NCI-H1105 (cell line): ENCODE measurements at regions not wholly inside any gene's neighbourhood (a gene's known extent, or its start where the extent isn't known, plus 50 kb on each side); places are given as distances from the start of the nearest gene placed in this dataset.
"Not testable (repeated sequence)": the region's sequence is repeated elsewhere in the genome, so short reads cannot be mapped to it uniquely, and the experiment has no call there.

Experiments used
- DNase-seq: peaks from one replicate; lab custom pipeline; 2025; lab: John Stamatoyannopoulos, UW

DNA sequence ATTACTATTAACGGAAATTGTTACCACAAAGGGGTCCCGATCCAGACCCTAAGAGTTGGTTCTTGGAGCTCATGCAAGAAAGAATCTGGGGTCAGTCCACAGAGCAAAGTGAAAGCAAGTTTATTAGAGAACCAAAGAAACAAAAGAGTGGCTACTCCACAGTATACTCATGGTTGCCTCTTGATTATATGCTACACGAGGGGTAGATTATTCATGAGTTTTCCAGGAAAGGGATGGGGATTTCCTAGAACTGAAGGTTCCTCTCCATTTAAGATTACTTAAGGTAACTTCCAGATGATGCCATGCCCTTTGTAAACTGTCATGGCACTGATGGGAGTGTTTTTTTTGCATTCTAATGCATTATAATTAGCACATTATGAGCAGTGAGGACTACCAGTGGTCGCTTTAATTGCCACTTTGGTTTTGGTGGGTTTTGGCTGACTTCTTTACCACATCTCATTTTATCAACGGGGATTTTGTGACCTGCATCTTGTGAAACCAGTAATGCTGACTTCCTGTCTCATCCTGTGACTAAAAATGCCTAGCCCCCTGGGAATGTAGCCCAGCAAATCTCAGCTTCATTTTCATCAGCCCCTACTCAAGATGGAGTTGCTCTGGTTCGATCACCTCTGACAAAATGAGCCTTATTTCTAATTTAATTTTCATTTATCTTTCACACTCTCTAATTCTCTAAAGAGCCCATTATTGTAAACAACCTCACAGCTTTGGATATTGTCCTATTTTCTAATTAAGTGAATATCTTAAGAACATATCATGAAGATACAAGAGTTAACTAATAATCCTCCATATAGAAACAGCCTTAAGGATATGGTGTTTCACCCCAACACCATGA lies 336.3 kb downstream of the RASEF start:
- DNase-seq = no peak

- no peak for DNase-seq
Measured at GRCh38 chr9:82729141-82729540, 333.8 kb downstream of the RASEF start.

DNA sequence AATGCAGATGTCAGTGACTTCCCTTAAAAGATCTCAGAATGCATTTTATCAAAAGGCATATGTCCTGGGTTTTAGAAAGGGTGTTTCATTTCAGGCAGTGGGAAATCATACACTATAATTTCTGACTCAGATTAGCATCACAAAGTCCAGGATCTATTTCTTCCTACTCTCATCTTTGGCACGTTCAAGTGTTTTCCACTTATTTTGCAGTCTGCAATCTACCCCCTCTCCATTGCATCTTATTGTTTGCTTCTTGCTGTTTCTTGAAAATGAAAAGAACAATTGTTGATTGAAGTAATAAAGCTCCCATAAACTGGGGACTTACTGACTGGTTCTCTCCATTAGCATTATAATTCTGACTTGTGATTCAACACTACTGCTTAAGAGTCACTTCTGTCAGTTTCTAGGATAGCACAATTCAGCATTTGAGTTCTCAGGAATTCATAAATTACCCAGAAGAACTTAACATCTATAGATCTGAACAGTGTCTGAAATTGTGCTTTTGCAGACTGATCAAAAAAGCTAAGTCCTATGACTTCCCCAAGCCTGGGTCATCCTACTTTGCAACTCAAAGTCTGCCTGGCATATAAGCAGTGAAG lies 332.9 kb downstream of the RASEF start:
- DNase-seq = no peak

- no peak for DNase-seq
Measured at GRCh38 chr9:82732928-82733327, 330.0 kb downstream of the RASEF start.

GRCh38 chr9:82736126-82736525 lies 326.8 kb downstream of the RASEF start:
- DNase-seq = no peak

DNA sequence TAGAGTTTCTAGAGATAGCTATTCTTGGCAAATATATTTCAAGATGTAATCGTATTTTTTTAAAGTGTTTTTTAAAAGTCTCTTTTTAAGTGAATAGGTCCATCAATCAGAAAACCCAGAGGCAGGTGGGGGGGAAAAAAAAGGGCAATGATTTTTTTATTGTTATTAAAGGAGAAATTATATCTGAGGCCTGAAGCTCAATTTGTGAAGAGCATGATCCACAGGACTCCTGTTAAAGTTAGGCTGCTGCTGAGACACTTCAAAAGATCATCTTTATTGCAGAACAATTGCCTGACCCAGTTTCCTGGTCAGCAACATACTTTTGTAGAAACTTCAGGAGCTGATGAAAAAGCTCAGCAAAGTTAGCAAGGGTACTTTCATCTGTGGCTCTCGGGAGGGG lies 326.2 kb downstream of the RASEF start:
- DNase-seq = no peak

DNA sequence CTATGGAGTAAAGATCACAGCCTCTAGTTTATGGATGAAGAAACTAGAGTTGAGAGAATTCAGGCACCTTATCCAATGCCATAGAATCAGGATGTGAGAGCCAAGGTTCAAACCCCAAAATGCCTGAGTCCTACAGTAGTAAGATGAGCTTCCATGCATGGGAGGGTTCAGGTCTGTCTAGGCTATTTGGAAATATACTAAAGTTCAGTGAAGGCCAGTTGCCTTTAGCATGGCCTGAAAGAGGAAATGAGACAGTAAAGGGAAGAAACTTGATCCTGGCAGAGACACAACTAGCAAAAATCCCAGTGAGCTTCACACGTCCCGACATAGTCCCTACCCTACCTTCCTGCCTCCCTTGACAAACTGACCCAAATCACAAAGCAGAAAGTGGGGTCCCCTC lies 317.0 kb downstream of the RASEF start:
- DNase-seq = no peak

DNA sequence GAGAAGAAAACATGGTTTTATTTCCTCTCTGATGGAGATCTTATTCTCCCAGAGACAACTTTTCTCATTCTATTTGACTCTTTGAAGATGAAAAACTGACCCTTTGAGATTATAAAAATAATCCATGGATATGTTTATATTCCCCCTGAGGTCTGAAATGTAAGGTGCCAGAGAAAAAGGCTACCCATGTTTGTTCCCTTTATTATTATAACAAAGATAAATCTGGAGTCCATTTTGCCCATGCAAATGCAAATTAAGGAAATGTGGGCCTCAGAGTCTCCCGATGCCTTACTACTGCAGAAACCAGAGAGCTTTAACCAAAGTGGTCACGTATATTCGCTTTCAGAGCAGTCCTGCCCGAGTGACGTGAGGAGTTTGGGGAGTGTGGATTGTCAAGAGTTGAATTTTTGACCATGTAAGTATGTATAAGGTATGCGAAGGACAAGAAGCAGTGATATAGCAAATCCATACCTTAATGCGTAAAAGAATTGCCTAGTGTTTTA lies 312.5 kb downstream of the RASEF start:
- no peak for DNase-seq

DNA sequence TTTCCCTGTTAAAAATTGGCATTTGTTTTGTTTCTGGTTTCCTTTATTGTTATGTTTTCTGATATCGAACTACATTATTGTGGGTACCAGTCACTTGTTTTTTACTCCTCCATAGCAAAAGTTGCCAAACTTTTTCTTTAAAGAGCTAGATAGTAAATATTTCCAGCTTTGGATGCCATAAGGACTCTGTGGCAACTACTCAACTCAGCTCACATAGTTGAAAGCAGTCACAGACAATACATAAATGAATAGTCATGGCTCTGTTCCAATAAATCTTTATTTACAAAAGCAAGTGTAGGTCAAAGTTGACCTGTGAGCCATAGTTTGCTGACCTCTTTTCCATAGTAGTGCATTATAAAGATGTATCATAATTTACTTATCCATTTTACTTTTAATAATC lies 305.0 kb downstream of the RASEF start:
- DNase-seq = no peak

GRCh38 chr9:82761027-82761426 lies 301.9 kb downstream of the RASEF start:
- no peak for DNase-seq

- DNase-seq = no peak
Measured at GRCh38 chr9:82761956-82762355, 301.0 kb downstream of the RASEF start.

DNA sequence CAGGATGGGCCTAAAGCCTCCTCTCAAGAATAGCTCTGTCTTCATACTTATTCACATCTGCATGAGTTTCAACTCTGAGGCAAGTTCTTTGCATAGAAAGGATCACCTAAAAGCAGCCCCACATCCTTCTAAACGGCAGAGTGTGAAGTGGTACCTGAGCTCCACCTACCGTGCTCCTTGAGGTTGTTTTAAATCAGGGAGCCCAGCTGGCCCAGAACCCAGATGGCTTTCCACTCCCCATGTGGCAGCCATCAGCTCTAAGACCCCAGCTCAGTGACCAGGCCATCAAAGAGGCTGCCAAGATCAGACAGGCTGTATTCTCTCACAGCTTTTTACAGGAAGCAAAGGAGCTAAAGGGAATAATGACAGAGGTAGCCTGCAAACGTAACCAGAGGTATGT lies 299.3 kb downstream of the RASEF start:
- DNase-seq = no peak

DNA sequence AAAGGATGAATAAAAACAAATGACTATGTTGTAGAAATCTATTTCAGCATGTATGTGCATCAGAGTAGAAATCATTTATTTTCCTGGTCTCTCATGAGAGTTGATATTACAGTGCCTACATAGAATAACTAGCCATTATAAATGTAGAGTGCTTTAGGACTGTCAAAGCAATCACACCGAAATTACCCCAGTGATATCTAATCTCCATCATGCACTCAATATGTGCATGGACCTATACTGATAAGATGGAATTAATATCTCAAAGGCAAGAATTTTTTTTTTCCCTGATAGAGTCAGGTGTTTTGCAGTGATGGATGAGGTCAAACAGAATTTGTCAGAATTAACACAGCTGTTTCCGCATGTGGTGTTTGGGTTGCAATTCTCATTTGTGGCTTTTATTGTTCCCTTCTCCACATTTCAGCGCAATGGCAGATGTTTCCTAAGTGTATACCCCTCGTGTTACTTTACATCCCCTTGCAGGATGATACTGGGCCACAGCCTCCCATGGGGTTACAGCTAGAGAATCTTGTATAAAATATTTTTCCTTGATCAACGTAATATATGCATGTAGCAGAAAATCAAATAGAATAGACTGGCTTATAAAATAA lies 298.8 kb downstream of the RASEF start:
- DNase-seq = no peak

DNA sequence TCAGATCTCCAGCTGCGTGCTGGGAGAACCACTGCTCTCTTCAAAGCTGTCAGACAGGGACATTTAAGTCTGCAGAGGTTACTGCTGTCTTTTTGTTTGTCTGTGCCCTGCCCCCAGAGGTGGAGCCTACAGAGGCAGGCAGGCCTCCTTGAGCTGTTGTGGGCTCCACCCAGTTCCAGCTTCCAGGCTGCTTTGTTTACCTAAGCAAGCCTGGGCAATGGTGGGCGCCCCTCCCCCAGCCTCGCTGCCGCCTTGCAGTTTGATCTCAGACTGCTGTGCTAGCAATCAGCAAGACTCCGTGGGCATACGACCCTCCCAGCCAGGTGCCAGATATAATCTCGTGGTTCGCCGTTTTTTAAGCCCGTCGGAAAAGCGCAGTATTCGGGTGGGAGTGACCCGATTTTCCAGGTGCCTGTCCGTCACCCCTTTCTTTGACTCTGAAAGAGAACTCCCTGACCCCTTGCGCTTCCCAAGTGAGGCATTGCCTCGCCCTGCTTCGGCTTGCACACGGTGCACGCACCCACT lies 288.2 kb downstream of the RASEF start:
- peak; percentile 23 for DNase-seq

GRCh38 chr9:82776508-82776907 lies 286.4 kb downstream of the RASEF start:
- no peak for DNase-seq

- DNase-seq = no peak
Measured at GRCh38 chr9:82777366-82777765, 285.6 kb downstream of the RASEF start.

- not testable (repeated sequence) for DNase-seq
Measured at GRCh38 chr9:82778923-82779322, 284.0 kb downstream of the RASEF start.

DNA sequence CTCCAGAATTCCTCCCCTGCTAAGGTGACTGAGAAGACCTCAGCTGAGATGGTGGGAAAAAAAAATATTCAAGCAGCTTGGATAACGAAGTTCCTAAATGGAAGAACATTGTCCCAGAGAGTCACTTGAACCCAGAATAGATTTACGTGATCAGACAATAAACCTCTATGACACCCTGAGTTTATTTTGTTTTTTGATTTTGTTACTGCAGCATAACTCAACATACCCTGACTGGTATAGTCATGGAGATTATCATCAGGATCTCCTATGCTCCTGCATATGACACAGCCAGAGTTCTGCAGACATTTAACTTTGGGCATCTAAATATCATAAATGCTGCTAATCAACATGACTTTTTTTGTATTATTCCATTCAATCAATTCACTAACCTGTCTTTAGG lies 282.9 kb downstream of the RASEF start:
- no peak for DNase-seq

DNA sequence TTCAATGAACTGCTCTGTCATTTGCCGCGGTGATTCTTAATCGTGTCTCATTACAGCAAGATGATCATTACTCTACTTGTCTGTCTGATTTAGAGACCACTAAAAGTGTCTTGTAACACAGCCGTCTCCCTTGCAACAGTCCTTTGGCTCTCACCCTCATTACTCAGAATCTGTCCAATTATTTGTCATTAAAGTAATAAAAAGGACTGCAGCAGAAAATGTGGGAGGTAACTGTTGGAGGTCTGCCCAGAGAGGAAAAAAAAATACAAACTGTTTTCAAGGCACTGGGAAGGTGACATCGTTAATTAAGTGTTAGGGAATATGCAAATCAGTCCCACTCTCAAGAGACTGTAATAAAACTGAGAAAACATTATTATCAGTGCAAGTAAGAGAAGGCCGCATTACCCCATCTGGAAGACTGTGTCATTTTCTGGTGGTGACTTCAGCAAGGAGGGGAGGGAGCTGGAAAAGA lies 281.0 kb downstream of the RASEF start:
- DNase-seq = peak; percentile 91

DNA sequence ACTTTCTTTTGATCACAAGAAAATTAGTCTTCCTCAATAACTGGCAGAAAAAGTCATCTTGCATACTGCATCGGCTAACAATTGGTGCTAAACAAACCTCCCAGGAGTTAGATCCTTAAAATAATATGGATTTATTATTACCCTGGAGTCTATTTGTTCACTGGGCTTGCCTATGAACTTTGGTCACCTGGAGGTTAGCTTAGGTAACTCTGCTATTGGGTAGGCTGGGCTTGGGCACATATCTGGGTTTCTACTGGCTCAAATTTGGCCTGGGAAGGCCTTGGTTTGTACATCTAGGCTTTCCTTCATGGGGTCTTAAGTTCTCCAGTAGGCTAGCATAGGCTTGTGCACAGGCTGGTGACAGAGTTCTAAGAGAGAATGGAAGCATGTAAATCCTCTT lies 279.9 kb downstream of the RASEF start:
- no peak for DNase-seq

- no peak for DNase-seq
Measured at GRCh38 chr9:82784589-82784988, 278.4 kb downstream of the RASEF start.

DNA sequence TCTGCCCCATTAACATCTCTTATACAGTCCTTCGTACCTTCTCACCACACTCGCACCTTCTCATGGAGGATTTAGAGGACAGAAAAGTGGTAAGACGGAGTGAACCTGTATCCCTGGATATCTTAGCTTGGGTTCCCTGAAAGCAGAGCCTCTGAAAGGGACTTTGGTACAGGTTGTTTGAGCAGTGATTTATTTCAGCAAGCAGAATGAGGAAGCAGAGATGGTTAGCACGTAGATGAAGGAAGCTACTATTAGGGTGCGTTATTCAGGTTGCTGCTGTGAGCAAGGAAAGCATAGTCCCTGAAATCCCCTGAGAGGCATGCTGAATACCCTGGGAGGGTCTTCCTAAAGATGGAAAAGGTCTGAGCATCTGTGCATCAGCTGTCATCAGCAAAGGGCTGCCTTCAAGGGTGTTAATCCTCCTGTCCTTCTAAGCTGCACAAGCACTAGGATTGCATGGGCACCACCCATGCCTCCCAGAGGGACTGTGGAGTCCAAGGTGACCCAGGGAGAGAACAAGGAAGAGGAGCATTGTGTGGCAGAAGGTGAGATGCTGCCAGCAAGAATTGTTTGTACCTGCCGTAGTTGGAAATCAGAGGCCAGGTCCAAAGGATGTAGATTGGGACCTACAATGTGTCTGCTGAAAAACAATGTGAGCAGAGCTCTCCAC lies 273.7 kb downstream of the RASEF start:
- no peak for DNase-seq
